NCI-H187 (cell line): ENCODE measurements at regions not wholly inside any gene's neighbourhood (a gene's known extent, or its start where the extent isn't known, plus 50 kb on each side); places are given as distances from the start of the nearest gene placed in this dataset.

Source experiments
- DNase-seq, 2 experiments: peaks; one replicate each; lab custom pipeline; 2025; lab: John Stamatoyannopoulos, UW

DNA sequence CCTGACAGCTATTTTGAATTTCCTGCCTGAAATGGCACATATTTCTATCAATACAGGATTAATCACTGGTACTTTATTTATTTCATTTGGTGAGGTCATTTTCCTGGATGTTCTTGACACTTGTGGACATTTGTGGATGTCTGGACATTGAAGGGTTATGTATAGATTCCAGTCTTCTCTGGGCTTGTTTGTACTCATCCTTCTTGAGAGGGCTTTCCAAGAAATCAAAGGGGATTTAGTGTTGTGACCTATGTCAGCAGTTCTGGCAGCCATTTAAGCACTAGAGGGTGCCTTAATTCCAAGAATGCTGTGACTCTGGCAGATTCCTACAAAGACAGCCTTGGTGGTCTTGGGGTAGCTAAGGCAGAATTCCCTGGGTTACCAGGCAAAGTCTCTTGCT lies 259.7 kb downstream of the CSNK1G3 start:
- DNase-seq: no peak

DNA sequence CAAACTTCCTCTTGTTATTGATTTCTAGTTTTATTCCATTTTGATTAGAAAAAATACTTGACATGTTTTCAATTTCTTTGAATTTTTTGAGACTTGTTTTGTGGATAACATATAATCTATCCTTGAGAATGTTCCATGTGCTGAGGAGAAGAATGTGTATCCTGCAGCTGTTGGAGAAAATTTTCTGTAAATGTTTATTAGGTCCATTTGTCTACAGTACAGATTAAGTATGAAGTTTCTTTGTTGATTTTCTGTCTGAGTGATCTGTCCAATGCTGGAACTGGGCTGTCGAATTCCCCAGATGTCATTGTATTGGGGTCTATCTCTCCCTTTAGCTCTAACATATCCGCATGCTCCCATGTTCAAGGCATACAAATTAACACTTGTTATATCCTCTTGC lies 251.2 kb downstream of the CSNK1G3 start:
- DNase-seq: no peak

DNA sequence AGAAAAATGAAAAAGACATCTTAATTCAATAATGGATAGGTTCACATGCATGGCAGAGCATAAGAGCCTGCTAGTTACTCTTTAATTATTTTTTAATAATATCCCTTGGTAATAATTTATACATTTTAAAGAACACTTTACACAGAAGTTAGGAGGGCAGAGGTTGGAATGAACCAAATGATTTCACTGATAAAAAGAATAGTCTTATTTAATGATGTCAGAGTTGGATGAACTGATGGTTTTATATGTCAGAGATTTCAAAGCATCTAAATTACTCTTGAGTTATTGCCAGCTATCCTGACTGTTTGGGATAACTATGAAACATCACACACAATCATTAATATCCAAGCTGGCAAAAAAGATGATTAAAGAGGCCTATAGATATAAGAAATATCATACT lies 244.8 kb downstream of the CSNK1G3 start:
- DNase-seq: no peak

DNA sequence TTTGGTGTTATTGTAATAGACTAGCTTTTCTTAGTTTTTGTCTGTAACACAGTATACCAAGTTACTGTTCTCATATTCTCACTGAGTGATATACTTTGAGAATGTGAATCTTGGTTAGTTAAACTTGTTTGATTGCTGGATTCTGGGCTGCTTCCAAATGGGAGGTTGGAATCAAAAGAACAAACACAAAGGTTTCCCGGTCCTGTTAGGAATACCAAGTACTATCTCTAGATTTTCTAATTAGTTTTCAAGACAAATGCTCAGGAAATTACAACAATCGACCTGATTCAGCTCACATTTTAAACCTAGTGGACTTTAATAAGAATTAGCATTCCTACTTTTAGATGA lies 244.3 kb downstream of the CSNK1G3 start:
- no peak for DNase-seq

DNA sequence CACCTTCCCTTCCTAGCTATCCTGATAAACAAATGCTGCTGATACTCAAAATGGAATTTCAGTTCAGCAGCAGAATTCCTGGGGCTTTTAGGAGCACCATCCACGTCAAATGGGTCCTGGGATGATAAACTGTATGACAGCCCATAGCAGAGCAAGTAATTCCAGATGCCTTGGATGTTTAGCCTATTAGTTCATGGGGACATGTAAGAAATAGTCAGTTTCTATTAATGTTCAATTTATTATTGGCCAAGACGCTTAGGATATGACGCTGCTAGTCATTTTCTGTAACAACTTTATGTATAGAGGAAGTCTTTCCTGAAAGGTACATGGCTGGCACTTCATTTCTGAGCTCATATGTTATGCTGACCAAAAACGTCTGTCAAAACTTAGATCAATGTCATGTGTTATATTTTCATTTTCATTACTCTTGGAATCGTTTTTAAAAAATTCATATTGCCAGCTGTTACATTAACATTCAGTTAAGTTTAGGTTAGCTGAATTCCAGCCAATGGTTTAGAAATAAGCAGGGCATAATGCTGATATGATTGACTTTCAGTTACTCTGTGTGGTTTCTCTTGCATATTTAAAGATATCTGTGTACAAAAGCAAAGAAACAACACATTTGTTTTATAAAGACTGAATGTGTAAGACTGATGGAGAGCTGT lies 243.8 kb downstream of the CSNK1G3 start:
- DNase-seq: no peak

DNA sequence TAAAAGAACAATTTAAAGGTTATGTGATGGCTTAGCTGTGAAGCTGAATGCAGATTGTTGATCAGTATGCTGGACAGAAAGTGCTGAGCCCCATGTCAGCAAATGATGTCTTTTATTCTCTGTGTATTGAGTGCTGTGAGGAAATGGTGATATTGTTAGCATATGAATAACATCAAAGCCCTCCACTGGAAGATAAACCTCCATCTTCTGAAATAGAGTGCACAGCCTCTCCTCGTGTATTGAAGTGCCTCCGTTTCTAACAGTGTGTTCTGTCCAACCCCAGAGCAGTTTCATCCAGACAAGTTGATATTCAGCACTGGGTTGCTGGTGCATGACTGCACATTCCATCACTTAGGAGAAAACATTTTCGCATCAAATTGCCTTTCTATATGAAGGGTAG lies 242.9 kb downstream of the CSNK1G3 start:
- DNase-seq: no peak

DNA sequence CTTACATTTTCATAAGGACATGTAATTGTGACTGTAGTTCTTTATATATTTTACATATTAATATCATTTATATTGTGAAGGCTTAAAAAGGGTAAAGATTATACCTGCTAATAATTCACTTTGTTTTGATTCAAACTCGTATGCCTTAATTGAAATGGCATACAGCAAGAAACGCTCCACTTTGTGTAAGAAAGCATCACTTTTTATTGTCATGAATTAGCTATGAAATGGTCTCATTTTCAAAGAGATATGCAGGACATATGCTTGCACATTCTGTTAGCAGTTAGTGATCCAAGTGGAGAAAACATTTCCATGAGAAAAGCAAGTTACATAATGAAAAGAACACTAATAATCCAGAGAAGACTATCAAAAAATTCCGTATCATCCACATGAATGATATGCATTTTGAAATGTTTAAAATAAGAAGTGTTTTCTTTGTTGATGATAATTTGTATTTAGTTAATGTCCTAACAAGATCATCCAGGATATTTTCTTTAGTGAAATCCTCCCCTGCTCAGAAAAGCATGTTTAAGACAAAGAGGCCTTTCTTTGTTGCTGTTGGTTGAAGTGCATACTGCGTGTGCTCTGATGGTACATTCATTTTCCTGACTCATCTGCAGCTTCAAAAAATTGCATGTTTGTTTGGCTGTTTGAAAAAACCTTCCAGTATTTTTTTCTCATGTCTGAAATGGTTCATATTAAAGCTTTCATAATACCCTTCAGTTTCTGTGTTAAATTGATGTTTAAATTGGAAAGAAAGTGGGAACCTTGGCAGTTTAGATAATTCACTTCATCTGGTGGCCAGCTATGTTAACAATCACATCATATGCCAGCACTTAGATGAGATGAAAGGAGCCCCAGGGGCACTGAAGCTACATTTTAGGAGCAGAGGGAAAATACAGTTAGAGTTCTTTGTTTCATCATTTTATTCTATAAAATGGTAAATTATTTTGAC lies 242.2 kb downstream of the CSNK1G3 start:
- no peak for DNase-seq

DNA sequence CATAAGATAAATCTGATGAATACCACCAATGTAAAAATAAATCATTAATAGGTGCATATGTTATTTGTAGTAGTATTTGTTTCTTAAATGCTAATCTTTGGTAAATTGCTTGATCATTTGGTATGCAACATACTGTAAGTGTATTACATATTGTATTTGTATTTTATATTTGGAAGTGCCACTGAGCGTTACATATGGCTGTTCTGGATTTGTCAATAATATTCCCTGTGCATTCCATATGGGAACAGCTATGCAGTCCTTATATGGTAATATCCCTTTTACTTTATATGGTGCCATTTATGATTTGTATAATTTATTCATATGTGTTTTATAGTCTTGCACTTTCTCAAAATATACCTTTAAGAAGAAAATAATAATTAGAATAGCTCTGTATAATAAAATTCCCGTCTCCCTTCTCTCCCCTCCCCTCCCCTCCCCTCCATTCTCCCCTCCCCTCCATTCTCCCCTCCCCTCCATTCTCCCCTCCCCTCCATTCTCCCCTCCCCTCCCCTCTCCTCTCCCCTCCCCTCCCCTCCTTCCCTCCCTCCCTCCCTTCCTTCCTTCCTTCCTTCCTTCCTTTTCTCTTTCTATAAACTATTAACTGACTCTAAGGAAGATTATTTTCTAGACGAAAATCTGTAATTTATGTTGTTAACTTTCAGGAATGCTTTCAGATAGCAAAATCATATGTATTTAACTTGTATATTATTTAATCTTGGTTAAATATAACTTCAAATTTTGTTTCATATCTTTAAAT lies 241.4 kb downstream of the CSNK1G3 start:
- DNase-seq: no peak

DNA sequence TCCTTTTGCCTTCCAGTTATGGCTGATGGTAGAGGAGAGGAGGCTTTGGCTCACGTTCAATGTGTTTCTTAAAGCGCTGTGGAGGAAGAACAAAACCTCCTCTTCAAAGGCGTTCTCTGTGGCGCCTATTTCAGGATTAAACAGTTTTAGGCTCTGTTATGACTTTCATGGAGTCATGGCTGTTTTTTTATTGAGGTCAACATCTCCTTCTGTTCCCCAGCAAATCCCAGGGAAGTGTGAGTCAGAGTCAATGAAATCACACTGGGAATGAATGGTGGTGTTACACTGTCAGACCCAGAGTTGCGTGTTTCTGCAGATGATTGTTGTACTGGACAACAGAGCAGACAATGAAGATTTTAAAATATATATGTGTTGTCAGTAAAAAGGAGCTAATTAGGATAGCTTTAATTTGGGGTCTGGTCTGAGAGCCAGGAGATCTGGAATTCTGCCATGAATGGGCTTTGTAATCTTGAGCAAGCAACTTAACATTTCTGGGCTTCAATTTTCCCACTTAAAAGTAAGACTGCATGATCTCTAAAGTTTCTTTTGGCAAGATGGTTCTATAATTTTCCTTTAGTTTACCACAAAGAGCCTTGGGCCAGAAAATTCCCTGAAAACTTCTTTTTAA lies 240.7 kb downstream of the CSNK1G3 start:
- DNase-seq: no peak

DNA sequence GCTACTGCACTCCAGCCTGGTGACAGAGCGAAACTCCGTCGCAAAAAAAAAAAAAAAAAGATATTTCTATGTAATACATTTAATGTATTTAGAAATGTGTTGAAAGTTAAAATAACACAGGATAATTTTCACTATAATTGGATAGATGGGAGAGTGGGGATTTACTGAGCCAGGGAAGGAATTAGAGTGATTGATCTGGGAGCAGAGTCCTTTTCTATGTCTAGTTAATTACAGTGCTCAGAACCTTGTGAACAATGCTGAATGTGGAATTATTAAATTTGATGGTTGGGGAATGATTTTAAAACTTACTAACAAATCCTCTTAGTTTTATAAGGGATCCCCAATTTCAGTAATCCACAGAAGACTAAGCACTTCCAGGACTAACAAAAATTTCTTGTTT lies 239.7 kb downstream of the CSNK1G3 start:
- no peak for DNase-seq

DNA sequence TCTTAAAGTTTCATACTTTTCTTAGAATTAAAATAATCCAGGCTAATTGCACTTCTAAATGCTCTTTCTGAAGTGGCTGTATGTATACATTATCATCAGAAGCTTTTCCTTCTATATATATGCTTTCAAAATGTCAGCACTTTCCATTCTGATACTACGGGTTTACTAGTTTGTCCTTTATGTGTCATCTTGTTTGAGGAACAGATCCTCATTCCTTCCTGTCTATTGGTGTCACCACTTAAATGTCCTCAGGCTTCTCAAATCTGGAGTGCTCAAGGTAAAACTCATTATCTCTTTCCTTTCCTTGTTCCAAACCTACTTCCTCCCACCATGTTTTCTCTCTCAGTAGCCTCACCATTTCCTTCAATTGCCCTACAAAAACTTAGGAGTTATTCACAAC lies 236.3 kb downstream of the CSNK1G3 start:
- no peak for DNase-seq

DNA sequence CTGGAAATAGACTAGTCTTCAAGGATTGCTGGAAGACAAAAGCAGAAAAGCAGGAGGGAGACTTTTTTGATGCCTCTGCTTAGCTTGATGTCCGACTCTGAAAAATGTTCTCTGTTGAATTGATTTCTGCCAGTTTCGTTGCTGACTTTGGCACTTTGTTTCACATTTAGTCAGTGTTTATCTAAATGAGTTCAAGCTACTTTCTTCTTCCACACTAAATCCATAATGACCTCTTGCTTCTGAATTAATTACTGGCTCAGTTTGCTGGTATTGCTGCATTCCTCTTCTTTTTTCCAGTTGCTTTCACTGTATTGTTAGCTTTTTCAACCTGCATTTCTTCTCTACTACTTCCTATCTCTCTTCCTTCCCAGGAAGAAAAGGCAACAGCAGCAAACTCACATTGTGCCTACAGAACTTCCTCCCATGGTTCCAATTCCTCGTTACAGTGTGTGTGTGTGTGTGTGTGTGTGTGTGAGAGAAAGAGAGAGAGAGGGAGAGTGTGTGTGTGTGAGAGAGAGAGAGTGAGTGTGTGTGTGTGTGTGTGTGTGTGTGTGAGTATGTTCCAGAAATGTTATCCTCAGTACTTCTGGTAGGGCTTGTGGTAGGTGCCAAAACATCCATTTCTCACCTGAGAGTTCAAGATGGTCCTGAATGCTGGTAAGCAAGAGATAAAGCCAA lies 234.8 kb downstream of the CSNK1G3 start:
- no peak for DNase-seq

DNA sequence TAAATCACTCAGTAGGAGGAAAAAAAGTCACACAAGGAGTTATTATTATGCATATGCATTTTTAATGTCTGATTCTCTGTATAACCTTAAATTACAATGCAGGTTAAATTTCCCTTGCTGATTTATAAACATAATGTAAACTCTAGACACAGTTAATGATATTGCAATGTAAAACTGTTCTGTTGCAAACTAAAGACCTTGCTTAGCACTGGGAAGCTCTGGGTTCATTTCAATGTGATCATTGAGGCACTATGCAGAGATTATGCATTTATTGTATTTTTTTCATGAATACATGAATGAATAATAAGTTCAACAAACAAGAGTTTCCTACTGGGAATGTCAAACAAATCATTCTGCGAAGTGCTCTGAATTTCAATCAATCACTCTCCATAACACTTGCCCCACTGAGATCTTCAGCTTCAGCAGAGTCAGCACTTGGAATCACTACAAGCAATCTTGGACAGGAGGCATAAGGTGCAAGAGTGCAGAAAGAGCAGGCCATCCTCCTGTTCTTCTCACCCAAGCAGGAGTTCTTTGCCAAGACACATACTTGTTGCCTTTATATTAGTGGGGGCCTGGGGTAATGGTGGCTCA lies 232.1 kb downstream of the CSNK1G3 start:
- DNase-seq: no peak

DNA sequence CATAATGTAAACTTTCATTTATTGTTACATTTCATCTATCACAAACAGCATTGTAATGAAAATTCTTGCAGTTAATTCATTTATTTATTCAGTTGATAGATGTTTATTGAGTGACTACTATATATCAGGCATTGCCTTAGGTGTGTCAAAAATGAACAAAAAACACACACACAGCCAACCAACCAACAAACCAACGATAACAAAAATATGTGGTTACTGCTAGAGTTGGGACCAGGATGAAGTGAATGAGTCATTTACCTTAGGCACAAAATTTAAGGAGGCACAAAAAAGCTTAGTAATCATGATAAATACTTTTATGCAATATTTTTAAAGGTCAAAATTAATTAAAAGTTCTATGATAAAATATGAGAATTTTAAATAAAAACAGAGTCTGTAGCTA lies 223.4 kb downstream of the CSNK1G3 start:
- DNase-seq: no peak

DNA sequence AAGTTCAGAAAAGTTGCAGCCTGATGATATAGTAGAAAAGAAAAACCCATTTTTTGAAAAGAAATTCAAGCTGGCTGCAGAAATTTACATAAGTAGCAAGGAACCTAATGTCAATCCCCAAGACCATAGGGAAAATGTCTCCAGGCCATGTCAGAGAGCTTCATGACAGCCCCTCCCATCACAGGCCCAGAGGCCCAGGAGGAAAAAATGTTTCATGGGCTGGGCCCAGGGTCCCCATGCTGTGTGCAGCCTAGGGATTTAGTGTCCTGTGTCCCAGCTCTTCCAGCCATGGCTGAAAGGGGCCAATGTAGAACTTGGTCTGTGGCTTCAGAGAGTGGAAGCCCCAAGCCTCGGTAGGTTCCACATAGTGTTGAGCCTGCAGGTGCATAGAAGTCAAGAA lies 220.3 kb downstream of the CSNK1G3 start:
- no peak for DNase-seq

DNA sequence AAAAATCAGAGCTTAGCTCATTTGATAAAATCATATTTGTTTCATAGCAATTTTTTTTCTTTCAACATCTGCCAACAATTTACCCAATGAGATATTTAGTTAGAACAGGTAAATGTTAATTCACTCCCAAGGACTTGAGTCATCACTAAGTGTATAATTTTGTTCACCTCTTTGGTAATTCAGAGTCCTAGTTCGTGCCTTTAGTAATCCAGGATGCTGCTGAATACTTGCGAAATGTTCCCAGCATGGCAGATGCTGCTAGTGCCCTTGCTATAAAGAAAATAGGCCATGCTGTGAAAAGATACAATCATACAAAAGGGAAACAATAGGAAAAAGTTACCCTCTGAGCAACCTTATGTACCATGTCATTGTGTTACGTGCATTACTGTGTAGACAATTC lies 210.5 kb downstream of the CSNK1G3 start:
- DNase-seq: no peak

DNA sequence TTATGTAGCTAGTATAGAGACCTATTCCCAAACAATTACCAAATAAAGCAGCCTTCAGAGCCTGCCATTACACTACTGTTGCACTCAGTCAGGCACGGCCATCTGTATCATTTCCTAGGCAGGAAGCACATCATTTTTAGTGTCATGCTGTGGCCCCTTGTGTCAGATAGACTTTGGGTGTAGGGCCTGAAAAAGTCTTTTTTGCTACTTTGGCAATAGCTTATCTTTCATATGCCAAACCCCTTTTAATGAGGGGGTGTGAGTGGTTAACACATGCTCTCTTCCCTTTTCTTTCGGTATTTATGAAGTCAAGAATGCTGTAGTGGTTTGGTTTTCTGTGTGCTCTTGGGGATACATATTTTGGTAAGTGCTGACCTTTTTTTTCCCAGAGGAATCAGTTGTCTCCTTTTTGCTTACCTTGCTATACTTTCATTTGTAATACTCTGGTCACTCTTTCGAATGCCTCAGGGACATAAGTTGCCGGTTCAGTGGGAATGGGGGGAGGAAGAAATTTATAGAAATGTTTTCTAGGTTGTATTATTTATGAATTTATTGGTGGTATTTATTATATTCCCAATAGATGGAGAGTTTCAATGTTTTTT lies 209.8 kb downstream of the CSNK1G3 start:
- no peak for DNase-seq

DNA sequence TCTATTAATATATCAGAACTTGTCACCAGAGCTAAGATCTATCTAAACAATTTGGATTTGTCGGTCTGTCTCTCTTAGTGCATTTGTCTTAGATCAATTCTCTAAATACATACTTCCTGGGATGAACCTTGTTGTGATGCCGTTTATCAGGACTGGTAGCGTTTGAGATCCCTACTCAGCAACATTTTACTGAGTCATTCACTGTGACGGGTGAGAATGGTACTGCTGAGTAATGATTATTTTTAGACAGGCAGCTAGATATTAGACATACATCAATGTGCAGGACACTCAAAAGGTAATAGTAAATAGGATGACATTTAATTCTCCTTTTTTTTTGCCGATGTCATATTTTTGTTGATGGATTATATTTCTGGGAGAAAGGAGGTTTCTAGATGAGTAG lies 209.0 kb downstream of the CSNK1G3 start:
- no peak for DNase-seq

DNA sequence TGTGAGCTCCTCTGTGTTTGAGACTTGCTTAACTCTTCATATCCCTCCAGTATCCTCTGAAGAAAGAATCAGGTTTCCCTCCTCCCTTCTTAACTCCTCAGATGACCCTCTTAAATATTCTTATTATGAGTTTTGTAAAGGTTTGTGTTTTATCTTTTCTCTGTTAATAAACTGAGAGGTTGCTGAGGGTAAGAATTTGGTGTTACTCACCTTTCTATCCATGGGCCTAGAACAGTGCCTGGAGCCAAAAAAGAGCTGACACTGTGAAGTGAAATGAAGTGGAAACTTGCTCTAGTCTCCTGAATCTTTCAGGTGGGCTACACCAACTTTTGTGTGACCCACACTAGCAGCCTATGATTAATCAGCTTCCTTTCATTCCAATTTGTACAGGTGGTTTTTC lies 208.4 kb downstream of the CSNK1G3 start:
- no peak for DNase-seq

DNA sequence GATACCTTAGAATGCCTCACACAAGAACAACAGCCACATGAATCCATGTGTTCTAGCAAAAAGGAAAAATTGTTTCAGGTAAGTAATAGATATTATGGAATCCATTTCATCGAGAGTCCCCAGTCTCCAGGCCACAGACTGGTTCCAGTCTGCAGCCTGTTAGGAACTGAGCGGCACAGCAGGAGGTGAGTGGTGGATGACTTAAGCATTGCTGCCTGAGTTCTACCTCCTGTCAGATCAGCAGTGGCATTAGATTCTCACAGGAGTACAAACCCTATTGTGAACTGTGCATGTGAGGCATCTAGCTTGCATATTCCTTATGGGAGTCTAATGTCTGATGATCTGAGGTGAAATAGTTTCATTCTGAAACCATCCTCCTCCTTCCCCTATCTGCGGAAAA lies 207.0 kb downstream of the CSNK1G3 start:
- DNase-seq: no peak

DNA sequence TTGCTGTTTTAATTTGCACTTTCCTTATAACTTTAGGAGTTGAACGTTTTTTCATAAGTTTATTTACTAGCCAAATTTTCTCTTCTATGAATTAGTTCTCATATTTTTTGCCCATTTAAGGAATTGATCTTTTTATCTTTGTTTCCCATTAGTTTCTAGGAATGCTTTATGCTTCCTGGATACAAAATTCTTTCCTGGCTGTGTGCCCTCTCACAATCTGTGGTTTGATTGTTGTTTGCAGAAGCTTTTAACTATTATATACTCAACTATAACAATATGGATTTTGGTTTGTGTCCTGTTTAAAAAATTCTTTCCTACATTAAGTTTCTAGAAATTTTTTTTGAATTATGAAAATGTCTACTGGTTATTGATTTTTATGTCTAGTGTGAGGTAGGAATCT lies 206.3 kb downstream of the CSNK1G3 start:
- no peak for DNase-seq
